MM.1S (cell line): ENCODE measurements at regions not wholly inside any gene's neighbourhood (a gene's known extent, or its start where the extent isn't known, plus 50 kb on each side); places are given as distances from the start of the nearest gene placed in this dataset.

Source experiments
- DNase-seq: peaks from one replicate; pipeline ENCODE4 v3.0.0-alpha.2; 2015
- H2AFZ ChIP-seq: fragments of 300-600 bp; sonication (generic); 2 replicates; pipeline ENCODE4 v1.6.0; 2016; ENCODE audit warnings: antibody characterized with exemption, low read length
- H3F3A ChIP-seq: fragments of 300-600 bp; sonication (generic); 2 replicates; pipeline ENCODE4 v1.6.1; 2016; ENCODE audit warnings: mild to moderate bottlenecking, antibody characterized with exemption, low read length, moderate library complexity, mixed read lengths; ENCODE audit not compliant: insufficient read depth
- H3K27ac ChIP-seq: fragments of 300-600 bp; sonication (generic); 2 replicates; pipeline ENCODE4 v1.5.1; 2016; ENCODE audit warnings: mild to moderate bottlenecking, low read length
- H3K27me3 ChIP-seq: fragments of 300-600 bp; sonication (generic); replicated peaks from 2 replicates; pipeline ENCODE4 v1.6.0; 2016; ENCODE audit warnings: low read length; ENCODE audit not compliant: insufficient read depth
- H3K36me3 ChIP-seq: fragments of 300-600 bp; sonication (generic); replicated peaks from 2 replicates; pipeline ENCODE4 v1.6.1; 2016; ENCODE audit warnings: mild to moderate bottlenecking, low read length, mixed read lengths; ENCODE audit not compliant: insufficient read depth
- H3K4me1 ChIP-seq: fragments of 300-600 bp; sonication (generic); 2 replicates; pipeline ENCODE4 v1.6.1; 2016; ENCODE audit warnings: low read length, mixed read lengths
- H3K4me2 ChIP-seq: fragments of 300-600 bp; sonication (generic); 2 replicates; pipeline ENCODE4 v1.6.0; 2016; ENCODE audit warnings: low read depth, low read length
- H3K4me3 ChIP-seq: fragments of 300-600 bp; sonication (generic); 2 replicates; pipeline ENCODE4 v1.5.1; 2016; ENCODE audit warnings: low read length, mixed read lengths
- H3K79me2 ChIP-seq: fragments of 300-600 bp; sonication (generic); 2 replicates; pipeline ENCODE4 v1.6.1; 2016; ENCODE audit warnings: mixed run types, low read length, mixed read lengths
- H3K9ac ChIP-seq: fragments of 300-600 bp; sonication (generic); 2 replicates; pipeline ENCODE4 v1.6.1; 2016; ENCODE audit warnings: low read length, mixed read lengths
- H3K9me2 ChIP-seq: fragments of 300-600 bp; sonication (generic); replicated peaks from 2 replicates; pipeline ENCODE4 v1.6.1; 2016; ENCODE audit warnings: mild to moderate bottlenecking, low read length, mixed read lengths; ENCODE audit not compliant: insufficient read depth
- H3K9me3 ChIP-seq: fragments of 300-600 bp; sonication (generic); replicated peaks from 2 replicates; pipeline ENCODE4 v1.6.1; 2016; ENCODE audit warnings: mild to moderate bottlenecking, low read length, mixed read lengths; ENCODE audit not compliant: insufficient read depth
- H4K20me1 ChIP-seq: fragments of 300-600 bp; sonication (generic); 2 replicates; pipeline ENCODE4 v1.6.1; 2016; ENCODE audit warnings: mild to moderate bottlenecking, low read length, moderate library complexity, mixed read lengths; ENCODE audit not compliant: insufficient read depth
- EZH2 ChIP-seq: fragments of 300-600 bp; sonication (generic); optimal IDR thresholded peaks from 2 replicates; pipeline ENCODE3; 2017; ENCODE audit warnings: low read depth, mild to moderate bottlenecking, antibody characterized with exemption, low read length, mixed read lengths
- EZH2phosphoT487 ChIP-seq: fragments of 300-600 bp; sonication (generic); IDR thresholded peaks from 2 replicates; pipeline ENCODE4 v1.6.1; 2018; ENCODE audit warnings: antibody characterized with exemption, low read length
- TF ChIP-seq, protein P1 (sequence below): fragments of 300-600 bp; sonication (generic); IDR thresholded peaks from 2 replicates; pipeline ENCODE4 v1.5.1; 2016; ENCODE audit warnings: antibody characterized with exemption, low read length, mixed read lengths

DNA sequence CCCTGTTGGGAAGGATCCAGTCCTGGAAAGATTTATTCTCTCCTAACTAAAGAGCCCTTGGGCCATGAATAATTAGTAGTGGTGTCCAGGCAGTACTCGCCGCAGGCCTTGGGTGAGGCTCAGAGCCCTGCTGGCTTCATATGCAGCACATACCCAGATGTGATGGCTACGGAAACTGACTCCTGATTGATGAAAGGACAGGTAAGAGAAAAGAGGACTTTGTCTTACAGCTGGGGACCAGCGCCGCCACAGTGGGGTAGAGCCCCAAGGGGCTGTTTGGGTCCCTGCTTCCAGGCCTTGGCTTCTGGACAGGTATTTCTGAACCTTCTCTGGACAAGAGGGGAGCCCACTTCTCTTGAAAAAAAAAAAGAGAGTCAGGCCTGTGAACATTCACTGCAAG, 1680.8 kb downstream of the EFNB2 start:
- no peak overlapping the region for H3K9ac ChIP-seq
- H4K20me1 ChIP-seq: no peaks in the 10 kb centered on the region
- H3K27ac ChIP-seq: no peak overlapping the region
- no peaks in the 10 kb centered on the region for H3K27me3 ChIP-seq
- H3K4me1 ChIP-seq: no peaks in the 10 kb centered on the region
- DNase-seq: no peak
- H3K9me2 ChIP-seq: no peaks in the 10 kb centered on the region
- no peak overlapping the region for H3K4me3 ChIP-seq
- no peaks in the 10 kb centered on the region for H3K9me3 ChIP-seq
- TF ChIP-seq EZH2phosphoT487 (no peak), EZH2 (no peak)
- TF ChIP-seq, protein P1, sequence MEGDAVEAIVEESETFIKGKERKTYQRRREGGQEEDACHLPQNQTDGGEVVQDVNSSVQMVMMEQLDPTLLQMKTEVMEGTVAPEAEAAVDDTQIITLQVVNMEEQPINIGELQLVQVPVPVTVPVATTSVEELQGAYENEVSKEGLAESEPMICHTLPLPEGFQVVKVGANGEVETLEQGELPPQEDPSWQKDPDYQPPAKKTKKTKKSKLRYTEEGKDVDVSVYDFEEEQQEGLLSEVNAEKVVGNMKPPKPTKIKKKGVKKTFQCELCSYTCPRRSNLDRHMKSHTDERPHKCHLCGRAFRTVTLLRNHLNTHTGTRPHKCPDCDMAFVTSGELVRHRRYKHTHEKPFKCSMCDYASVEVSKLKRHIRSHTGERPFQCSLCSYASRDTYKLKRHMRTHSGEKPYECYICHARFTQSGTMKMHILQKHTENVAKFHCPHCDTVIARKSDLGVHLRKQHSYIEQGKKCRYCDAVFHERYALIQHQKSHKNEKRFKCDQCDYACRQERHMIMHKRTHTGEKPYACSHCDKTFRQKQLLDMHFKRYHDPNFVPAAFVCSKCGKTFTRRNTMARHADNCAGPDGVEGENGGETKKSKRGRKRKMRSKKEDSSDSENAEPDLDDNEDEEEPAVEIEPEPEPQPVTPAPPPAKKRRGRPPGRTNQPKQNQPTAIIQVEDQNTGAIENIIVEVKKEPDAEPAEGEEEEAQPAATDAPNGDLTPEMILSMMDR: no peak
- H3K79me2 ChIP-seq: no peaks in the 10 kb centered on the region
- no peak overlapping the region for H3K4me2 ChIP-seq
- no peaks in the 10 kb centered on the region for H3K36me3 ChIP-seq
- H2AFZ ChIP-seq: no peak overlapping the region
- no peaks in the 10 kb centered on the region for H3F3A ChIP-seq

GRCh38 chr13:104854007-104854406, 1681.5 kb downstream of the EFNB2 start:
- no peaks in the 10 kb centered on the region for H3K9me2 ChIP-seq
- TF ChIP-seq, protein P1: no peak
- no peak for TF ChIP-seq EZH2
- no peak for TF ChIP-seq EZH2phosphoT487
- H3K4me1 ChIP-seq: no peaks in the 10 kb centered on the region
- no peak overlapping the region for H3K4me3 ChIP-seq
- H3K4me2 ChIP-seq: no peak overlapping the region
- H4K20me1 ChIP-seq: no peaks in the 10 kb centered on the region
- no peaks in the 10 kb centered on the region for H3K79me2 ChIP-seq
- H3K9me3 ChIP-seq: no peaks in the 10 kb centered on the region
- DNase-seq: no peak
- no peak overlapping the region for H3K27ac ChIP-seq
- H3F3A ChIP-seq: no peaks in the 10 kb centered on the region
- H2AFZ ChIP-seq: no peak overlapping the region
- no peaks in the 10 kb centered on the region for H3K36me3 ChIP-seq
- H3K9ac ChIP-seq: no peak overlapping the region
- no peaks in the 10 kb centered on the region for H3K27me3 ChIP-seq

DNA sequence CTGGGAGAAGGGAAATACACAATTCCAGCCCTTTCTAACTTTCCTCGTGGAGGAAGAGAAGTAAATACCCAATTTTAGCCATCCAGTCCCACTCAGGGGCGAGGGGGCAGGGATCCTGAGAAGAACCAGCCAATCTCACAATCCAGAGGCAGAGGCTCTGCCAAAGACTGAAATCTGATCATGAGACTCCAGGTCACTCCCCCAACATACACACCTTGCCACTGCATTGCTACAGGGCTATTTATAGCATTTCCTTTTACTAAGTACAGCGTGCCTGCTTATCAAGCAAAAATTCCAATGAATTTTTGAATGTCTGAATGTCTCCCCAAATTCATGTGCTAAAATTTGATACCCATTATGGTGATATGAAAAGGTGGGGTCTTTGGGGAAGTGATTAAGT, 1687.5 kb downstream of the EFNB2 start:
- Histone ChIP-seq H3K4me2 (no peak overlapping the region), H4K20me1 (no peaks in the 10 kb centered on the region), H3K9me2 (no peaks in the 10 kb centered on the region), H3K4me1 (no peaks in the 10 kb centered on the region), H3K9ac (no peak overlapping the region), H3F3A (no peaks in the 10 kb centered on the region), H3K27me3 (no peaks in the 10 kb centered on the region), H3K9me3 (no peaks in the 10 kb centered on the region), H3K27ac (no peak overlapping the region), H3K4me3 (no peak overlapping the region), H3K79me2 (no peaks in the 10 kb centered on the region), H2AFZ (no peak overlapping the region), H3K36me3 (no peaks in the 10 kb centered on the region)
- DNase-seq: no peak
- TF ChIP-seq EZH2 (no peak), EZH2phosphoT487 (no peak)
- TF ChIP-seq, protein P1: no peak
